Effector memory CD8-positive, alpha-beta T cell (primary cell): ENCODE measurements at regions not wholly inside any gene's neighbourhood (a gene's known extent, or its start where the extent isn't known, plus 50 kb on each side); places are given as distances from the start of the nearest gene placed in this dataset.
A peak's percentile ranks its signal among the peaks of the same experiment; 100 is the strongest.

Experiments
- ATAC-seq: fragments of 150-1000 bp; cut with Tn5 transposase; replicated peaks from 2 replicates; pipeline ENCODE4 v1.10.0; 2021; ENCODE audit warnings: mild to moderate bottlenecking, moderate library complexity
- DNase-seq, 3 experiments: peaks; one replicate each; pipeline ENCODE4 v3.0.0; 2021
- H3K27ac Mint-ChIP-seq, 2 donors: one replicate each; pipeline ENCODE4 v1.8.0; 2022; ENCODE audit warnings: mild to moderate bottlenecking in 2 of 2, mixed read lengths in 2 of 2, moderate library complexity in 2 of 2
- H3K27me3 Mint-ChIP-seq, 2 donors: one replicate each; pipeline ENCODE4 v1.8.0; 2022; ENCODE audit warnings: mixed read lengths in 2 of 2
- H3K36me3 Mint-ChIP-seq: one replicate; pipeline ENCODE4 v1.8.0; 2022; ENCODE audit warnings: mild to moderate bottlenecking, moderate library complexity, mixed read lengths; ENCODE audit not compliant: insufficient read depth
- H3K4me1 Mint-ChIP-seq, 2 donors: one replicate each; pipeline ENCODE4 v1.8.0; 2022; ENCODE audit warnings: low read depth in 2 of 2, mixed read lengths in 2 of 2
- H3K4me3 Mint-ChIP-seq, 2 donors: one replicate each; pipeline ENCODE4 v1.8.0; 2022; ENCODE audit warnings: mild to moderate bottlenecking in 2 of 2, mixed read lengths in 2 of 2, moderate library complexity in 2 of 2
- H3K9me3 Mint-ChIP-seq, 2 donors: one replicate each; pipeline ENCODE4 v1.8.0; 2022; ENCODE audit warnings: mixed read lengths in 2 of 2

DNA sequence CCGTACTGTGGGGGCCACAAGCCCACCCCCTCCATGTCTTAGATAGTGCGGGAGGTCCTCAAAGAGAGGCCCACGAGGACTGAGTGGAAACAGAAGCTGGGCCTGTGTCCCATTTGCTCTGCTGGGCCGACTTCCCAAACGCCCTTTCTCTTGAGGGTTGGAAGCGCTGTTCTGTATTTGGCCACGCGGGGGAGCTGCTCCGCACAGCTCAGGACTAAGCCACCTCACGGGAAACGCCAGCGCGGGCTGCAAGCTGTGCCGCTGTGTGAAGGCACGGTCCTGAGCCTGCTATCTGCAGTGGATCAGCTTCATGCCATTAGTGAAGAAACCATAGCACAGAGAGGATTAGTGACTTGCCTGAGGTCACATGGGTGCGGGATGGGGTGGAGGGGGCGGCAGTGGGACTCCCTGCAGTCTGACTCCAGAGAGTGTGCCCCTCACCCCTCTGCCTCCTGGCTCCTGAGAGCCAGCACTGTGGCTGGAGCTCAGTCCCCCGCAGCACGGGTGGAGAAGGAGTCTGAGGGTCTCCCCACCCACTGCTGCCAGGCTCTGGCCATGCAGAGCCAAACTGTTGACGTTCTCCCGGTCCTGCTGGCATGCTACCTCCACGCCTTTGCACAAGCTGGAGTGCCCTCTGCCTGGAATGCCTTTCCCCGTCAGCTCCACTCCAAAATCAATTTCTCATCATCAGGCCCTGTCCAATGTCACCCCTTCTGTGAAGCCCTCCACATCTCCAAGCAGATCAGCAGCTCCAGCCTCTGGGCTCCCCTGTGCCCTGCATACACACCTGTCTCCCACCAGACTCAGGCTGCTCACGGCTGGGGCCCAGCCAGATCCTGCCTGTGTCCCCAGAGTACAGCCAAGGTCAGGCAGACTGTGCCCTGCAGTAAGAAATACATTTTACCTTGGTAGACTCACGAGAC lies 51.5 kb upstream of the LRRC32 start:
- DNase-seq (peak; percentile 66 to 73 (median 66)), ATAC-seq (peak; percentile 98)
- Mint-ChIP-seq H3K4me3 (peak overlapping the region; percentile 0 to 59), H3K27ac (no peak overlapping the region), H3K27me3 (peaks cover 26 to 57% of the 10 kb centered on the region in 2 donors), H3K4me1 (peaks cover 4 to 8% of the 10 kb centered on the region in 2 donors), H3K9me3 (no peaks in the 10 kb centered on the region), H3K36me3 (no peaks in the 10 kb centered on the region)

DNA sequence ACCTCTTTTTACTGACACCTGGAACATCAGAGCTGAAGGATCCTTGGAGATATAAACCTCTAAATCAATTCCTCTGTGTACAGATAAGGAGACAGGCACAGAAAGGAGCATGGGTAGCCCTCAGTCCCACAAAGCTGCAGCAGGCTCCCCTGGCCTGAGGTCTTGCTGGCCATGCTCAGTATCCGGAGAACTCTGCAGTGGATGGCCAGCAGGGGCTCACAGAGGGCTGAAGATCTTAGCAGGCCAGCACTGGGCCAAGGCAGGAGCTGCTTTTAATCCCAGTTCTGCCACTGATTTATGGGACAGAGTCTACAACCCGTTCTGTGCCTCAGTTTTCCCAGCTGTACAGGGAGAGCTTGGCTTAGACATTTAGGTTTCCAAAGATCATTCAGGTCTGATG lies 52.6 kb upstream of the LRRC32 start:
- Mint-ChIP-seq H3K4me3 (no peak overlapping the region), H3K4me1 (peaks cover 4 to 8% of the 10 kb centered on the region in 2 donors), H3K27ac (peak overlapping the region in 1 of 2 donors; percentile 14), H3K36me3 (no peaks in the 10 kb centered on the region), H3K27me3 (peaks cover 31 to 68% of the 10 kb centered on the region in 2 donors), H3K9me3 (no peaks in the 10 kb centered on the region)
- DNase-seq: no peak
- no peak for ATAC-seq

DNA sequence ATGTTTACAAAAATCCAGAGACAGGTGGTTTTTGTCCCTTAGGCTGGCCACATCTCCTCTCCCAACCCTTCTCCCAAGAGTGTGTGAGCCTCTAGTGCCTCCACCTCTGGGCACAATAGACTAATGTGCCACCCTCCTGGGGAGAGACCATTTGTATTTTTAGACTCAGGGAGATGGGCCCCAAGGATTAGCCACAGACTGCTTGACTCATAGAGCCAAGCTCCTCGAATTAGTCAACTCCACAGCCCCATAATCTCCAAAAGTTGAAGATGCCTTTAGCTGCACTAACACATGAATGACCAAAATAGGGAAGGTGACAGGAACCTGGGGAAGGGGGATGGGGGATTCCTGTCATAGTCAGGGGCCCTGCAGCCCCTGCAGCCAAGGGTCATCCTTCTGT lies 53.0 kb upstream of the LRRC32 start:
- peaks cover 31 to 69% of the 10 kb centered on the region in 2 donors for H3K27me3 Mint-ChIP-seq
- no peak overlapping the region for H3K27ac Mint-ChIP-seq
- DNase-seq (no peak), ATAC-seq (no peak)
- no peaks in the 10 kb centered on the region for H3K9me3 Mint-ChIP-seq
- no peaks in the 10 kb centered on the region for H3K36me3 Mint-ChIP-seq
- H3K4me1 Mint-ChIP-seq: peaks cover 4 to 8% of the 10 kb centered on the region in 2 donors
- no peak overlapping the region for H3K4me3 Mint-ChIP-seq

DNA sequence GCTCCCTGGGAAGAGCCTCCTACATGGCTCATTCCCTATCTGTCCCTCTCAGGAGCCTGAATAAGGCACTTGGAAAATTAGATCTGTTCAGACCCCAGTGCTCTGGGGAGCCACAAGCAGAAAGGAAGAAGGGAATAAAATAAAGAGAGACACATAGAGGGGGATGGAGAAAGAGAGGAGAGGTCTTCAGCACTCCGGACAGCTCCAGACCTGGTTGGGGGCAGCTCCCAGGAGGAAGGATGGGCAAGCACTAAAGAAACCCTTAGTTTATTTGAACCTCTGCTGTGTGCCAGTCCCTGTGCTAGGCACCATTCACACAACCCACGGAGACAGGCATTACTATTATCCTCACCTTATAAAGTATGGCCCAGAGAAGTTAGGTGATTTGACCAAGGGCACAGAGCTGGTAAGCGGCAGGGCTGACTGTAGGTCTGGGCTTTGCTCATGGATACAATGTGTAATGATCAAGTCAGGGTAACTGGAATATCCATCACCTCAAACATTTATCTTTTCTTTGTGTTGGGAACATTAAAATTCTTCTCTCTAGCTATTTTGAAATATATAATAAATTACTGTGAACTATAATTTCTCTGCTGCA lies 53.7 kb upstream of the LRRC32 start:
- H3K9me3 Mint-ChIP-seq: no peaks in the 10 kb centered on the region
- H3K27ac Mint-ChIP-seq: no peak overlapping the region
- H3K4me3 Mint-ChIP-seq: no peak overlapping the region
- no peak for DNase-seq
- H3K4me1 Mint-ChIP-seq: peaks cover 4 to 8% of the 10 kb centered on the region in 2 donors
- no peaks in the 10 kb centered on the region for H3K36me3 Mint-ChIP-seq
- ATAC-seq: no peak
- H3K27me3 Mint-ChIP-seq: peaks cover 32 to 71% of the 10 kb centered on the region in 2 donors

DNA sequence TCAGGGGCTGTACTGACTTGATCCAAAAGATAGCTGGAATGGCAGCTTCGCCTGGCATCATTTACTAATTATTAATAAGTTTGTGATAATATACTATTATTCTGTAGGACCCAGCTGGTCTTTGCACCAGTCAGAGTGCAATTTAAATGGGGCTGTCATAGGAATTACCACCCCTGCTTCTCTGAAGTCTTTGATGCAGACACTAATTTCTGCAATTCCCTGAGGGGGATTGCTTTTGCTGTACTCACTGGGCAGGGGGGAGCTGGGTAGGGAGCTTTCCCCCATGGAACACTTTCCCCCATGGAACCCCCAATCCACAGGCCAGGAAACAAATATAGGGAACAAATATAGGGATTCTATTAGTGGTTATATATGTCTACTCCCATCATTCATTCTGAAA lies 54.9 kb upstream of the TSKU start:
- ATAC-seq (no peak), DNase-seq (no peak)
- Mint-ChIP-seq H3K9me3 (no peaks in the 10 kb centered on the region), H3K27ac (no peak overlapping the region), H3K36me3 (no peaks in the 10 kb centered on the region), H3K27me3 (peaks cover 56 to 78% of the 10 kb centered on the region in 2 donors), H3K4me1 (no peaks in the 10 kb centered on the region), H3K4me3 (no peak overlapping the region)

DNA sequence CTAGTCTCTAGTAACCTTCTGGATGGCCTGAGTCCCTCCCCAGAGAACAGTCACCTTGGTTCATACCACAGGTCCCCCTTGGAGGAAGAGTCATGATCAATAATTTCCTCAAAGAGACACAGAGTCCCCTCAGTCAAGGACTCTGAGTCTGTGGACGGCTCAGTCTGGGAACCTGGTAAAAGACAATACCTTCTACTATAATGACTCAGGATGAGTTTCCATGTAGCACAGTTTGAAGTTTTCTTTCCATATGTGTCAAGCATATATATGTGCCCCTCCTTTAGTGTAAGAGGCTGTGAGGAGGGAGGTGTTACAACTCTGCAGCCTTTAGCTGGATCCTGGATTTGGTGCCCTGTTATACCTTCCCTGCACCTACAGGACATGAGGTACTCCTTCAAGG lies 54.4 kb upstream of the TSKU start:
- Mint-ChIP-seq H3K9me3 (no peaks in the 10 kb centered on the region), H3K4me1 (no peaks in the 10 kb centered on the region), H3K27me3 (peaks cover 52 to 72% of the 10 kb centered on the region in 2 donors), H3K36me3 (no peaks in the 10 kb centered on the region), H3K27ac (no peak overlapping the region), H3K4me3 (no peak overlapping the region)
- DNase-seq (no peak), ATAC-seq (no peak)

DNA sequence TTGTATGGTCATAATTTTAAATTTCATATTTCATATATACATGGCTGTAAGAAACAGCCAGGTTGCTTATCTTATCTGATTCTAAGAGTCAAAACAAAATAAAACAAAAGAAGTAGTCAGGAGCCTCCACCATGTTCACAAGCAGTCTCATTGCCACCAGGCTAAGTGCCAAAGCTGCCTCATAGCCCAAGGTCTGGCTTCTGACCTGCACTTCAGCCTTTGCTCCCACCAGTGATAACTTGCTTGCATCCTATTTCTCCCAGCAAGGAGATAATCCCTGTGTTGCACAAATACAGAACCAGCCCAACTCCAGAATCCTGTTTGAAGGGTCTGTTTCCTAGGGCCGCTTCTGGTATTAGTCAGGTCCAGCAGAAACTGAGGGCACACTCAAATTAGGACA lies 53.9 kb upstream of the TSKU start:
- Mint-ChIP-seq H3K9me3 (no peaks in the 10 kb centered on the region), H3K4me3 (no peak overlapping the region), H3K27me3 (peaks cover 48 to 68% of the 10 kb centered on the region in 2 donors), H3K27ac (no peak overlapping the region), H3K4me1 (no peaks in the 10 kb centered on the region), H3K36me3 (no peaks in the 10 kb centered on the region)
- ATAC-seq (no peak), DNase-seq (no peak)

DNA sequence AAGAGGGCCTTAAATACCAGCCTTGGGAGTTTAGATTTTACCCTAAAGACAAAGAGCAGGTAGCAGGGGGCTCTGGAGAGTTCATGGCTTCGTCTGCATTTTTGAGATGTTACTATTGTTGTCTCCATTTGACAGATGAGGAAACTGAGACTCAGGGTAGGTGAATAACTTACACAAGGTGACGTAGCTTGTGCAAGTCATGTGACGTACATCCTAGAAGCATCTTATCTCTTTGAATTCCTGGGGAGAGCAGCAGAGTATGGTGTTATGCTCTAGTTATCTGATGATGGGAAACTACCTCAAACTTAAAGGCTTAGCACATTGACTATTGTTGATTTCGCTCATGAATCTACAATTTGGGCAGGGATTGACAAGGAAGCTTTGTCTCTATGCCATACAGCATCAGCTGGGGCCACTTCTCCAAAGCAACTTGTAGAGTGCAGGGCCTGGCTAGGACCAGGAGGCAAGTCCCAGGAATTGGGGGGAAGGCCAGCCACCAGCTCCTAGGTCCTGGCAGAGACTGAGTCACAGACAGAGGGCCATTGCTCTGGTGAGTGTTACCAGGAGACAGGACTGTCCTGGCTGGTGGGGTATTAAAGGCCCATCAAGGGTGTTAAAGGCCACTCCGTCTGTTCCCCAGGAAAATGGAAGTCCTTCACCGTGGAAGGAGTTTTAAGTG lies 52.1 kb upstream of the TSKU start:
- Mint-ChIP-seq H3K27me3 (peaks cover 32 to 50% of the 10 kb centered on the region in 2 donors), H3K9me3 (no peaks in the 10 kb centered on the region), H3K4me3 (no peak overlapping the region), H3K4me1 (no peaks in the 10 kb centered on the region), H3K36me3 (no peaks in the 10 kb centered on the region), H3K27ac (no peak overlapping the region)
- DNase-seq (no peak), ATAC-seq (no peak)

DNA sequence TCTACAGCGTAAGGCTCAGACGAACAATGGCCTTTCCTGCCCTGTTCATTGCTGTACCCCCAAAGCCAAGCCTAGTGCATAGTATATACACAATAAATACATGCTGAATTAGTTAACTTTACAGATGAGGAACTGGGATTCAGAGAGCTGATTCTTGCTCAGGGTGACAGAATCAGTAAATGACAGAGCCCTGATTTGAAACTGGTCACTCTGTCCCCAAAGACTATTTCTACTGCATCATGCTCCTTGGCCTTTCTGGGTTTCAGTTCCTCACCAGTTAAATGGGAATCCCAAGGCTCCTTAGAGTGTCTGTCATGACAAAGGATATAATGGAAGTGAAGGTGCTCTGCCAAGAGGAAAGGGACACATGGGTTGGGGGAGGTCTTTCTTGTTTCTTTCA lies 50.5 kb upstream of the TSKU start:
- Mint-ChIP-seq H3K4me3 (no peak overlapping the region), H3K27me3 (peaks cover 28 to 34% of the 10 kb centered on the region in 2 donors), H3K36me3 (no peaks in the 10 kb centered on the region), H3K4me1 (no peaks in the 10 kb centered on the region), H3K27ac (no peak overlapping the region), H3K9me3 (no peaks in the 10 kb centered on the region)
- no peak for ATAC-seq
- no peak for DNase-seq
